ENCODE measurements at regions not wholly inside any gene's neighbourhood (a gene's known extent, or its start where the extent isn't known, plus 50 kb on each side); places are given as distances from the start of the nearest gene placed in this dataset.

DNA sequence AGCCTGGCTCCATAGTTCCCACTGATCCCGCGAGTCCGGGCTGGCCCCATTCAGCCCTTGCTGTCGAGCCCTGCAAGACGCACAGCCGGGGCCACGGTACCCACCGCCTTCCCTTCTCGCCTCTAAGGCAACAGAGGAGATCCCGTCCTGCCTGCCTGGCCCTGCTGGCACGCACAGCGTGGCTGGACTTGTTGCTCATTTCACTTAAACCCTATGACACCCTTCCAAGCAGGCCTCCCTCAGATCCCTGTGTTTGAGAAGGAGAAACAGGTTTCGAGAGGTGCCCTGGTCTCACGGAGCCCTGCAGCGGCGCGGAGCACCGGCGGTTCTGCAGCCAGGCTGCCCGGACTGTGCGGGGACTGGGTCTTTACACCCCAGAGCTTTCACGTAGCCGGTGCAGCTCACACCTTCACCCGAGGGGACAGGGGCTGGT, 1048.4 kb downstream of the BRD1 start:
- no peak for TF ChIP-seq ELK1 (IDR thresholded peaks at IDR 0.05; ENCODE audit: borderline replicate concordance, low read depth, low read length)
- TF ChIP-seq CTCF (conservative IDR thresholded peaks at IDR 0.05; ENCODE audit: low read depth, low read length), result no peak
- no peak for TF ChIP-seq POLR2A (IDR thresholded peaks at IDR 0.05; ENCODE audit: low read depth, low read length)
- TF ChIP-seq MXI1 (IDR thresholded peaks at IDR 0.05; ENCODE audit: borderline replicate concordance, low read depth, low read length), result no peak
- no peak for TF ChIP-seq RCOR1 (IDR thresholded peaks at IDR 0.05; ENCODE audit: insufficient replicate concordance, low read length)
- no peak for TF ChIP-seq RFX5 (IDR thresholded peaks at IDR 0.05; ENCODE audit: low read depth, low read length)
- TF ChIP-seq CEBPB (IDR thresholded peaks at IDR 0.05; ENCODE audit: low read depth, low read length), result no peak
- TF ChIP-seq RAD21 (IDR thresholded peaks at IDR 0.05; ENCODE audit: low read length), result no peak
- no peak for TF ChIP-seq USF2 (IDR thresholded peaks at IDR 0.05; ENCODE audit: low read depth, low read length)
- no peak for TF ChIP-seq NFE2L2 (IDR thresholded peaks at IDR 0.05; ENCODE audit: low read depth, low read length)
- TF ChIP-seq BHLHE40 (IDR thresholded peaks at IDR 0.05; ENCODE audit: low read depth, low read length), result no peak
- TF ChIP-seq CHD1 (IDR thresholded peaks at IDR 0.05; ENCODE audit: low read depth, low read length), result no peak

All from IMR-90 (cell line).